Peyer's patch (tissue), 4 donors: ENCODE measurements at regions not wholly inside any gene's neighbourhood (a gene's known extent, or its start where the extent isn't known, plus 50 kb on each side); places are given as distances from the start of the nearest gene placed in this dataset.

Experiments used
- DNase-seq, 3 donors: peaks; one replicate each; pipeline ENCODE4 v3.0.0-alpha.2; 2017 to 2019
- H3K27ac ChIP-seq, 4 donors: fragments of 200-600 bp; sonication (generic); one replicate each; pipeline ENCODE4 v1.5.1; 2016 to 2019
- H3K27me3 ChIP-seq, 2 donors: fragments of 200-600 bp; sonication (generic); one replicate each; pipeline ENCODE4 v1.5.1; 2019
- H3K36me3 ChIP-seq, 3 donors: fragments of 200-600 bp; sonication (generic); one replicate each; pipeline ENCODE4 v1.5.1; 2016 to 2019
- H3K4me1 ChIP-seq, 4 donors: fragments of 200-600 bp; sonication (generic); one replicate each; pipeline ENCODE4 v1.5.1; 2016 to 2019
- H3K4me3 ChIP-seq, 4 donors: fragments of 200-600 bp; sonication (generic); 1 replicate in 3 of 4; 2 replicates in 1 of 4; pipeline ENCODE4 v1.5.1; 2016 to 2019; ENCODE audit warnings: mild to moderate bottlenecking in 1 of 4
- H3K9me3 ChIP-seq, 4 donors: fragments of 200-600 bp; sonication (generic); one replicate each; pipeline ENCODE4 v1.5.1; 2016 to 2019; ENCODE audit warnings: mild to moderate bottlenecking in 1 of 4
- POLR2A ChIP-seq, 2 donors: fragments of 450-650 bp; IDR thresholded peaks; one replicate each; pipeline ENCODE4 v1.5.1; 2017; ENCODE audit warnings: antibody characterized with exemption in 2 of 2, mild to moderate bottlenecking in 2 of 2, moderate library complexity in 2 of 2
- TF ChIP-seq, protein P1 (sequence below), 6 experiments: fragments of 450-650 bp in 4 of 6; fragments of 200-600 bp in 2 of 6; sonication (generic) in 1 of 6; IDR thresholded peaks; one replicate each; pipeline ENCODE4 v1.5.1; 2017 to 2019; ENCODE audit warnings: antibody characterized with exemption in 6 of 6, mild to moderate bottlenecking in 3 of 6, moderate library complexity in 1 of 6

DNA sequence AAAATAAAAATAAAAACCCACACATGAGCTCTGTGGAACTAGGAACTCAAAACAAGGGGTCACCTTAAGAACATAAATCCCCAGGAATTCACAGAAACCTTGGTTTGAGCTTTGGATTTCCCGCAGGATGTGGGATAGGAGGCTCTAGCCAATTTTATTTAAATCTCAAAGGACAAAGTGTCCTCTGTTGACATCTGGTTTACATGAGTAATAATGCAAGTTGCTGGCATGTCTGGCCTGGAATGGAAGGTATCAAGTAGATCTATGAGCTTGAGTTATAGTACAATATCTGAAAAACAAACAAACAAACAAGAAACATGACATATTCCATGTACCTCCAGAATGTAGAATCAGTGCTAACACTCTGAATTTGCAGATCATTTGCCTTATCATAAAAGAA is 94.2 kb upstream of the SLIT3 start:
- no peaks in the 10 kb centered on the region for H3K9me3 ChIP-seq
- no peak for DNase-seq
- H3K36me3 ChIP-seq: no peaks in the 10 kb centered on the region
- no peak overlapping the region for H3K27ac ChIP-seq
- H3K4me1 ChIP-seq: no peaks in the 10 kb centered on the region
- no peaks in the 10 kb centered on the region for H3K27me3 ChIP-seq
- TF ChIP-seq, protein P1, sequence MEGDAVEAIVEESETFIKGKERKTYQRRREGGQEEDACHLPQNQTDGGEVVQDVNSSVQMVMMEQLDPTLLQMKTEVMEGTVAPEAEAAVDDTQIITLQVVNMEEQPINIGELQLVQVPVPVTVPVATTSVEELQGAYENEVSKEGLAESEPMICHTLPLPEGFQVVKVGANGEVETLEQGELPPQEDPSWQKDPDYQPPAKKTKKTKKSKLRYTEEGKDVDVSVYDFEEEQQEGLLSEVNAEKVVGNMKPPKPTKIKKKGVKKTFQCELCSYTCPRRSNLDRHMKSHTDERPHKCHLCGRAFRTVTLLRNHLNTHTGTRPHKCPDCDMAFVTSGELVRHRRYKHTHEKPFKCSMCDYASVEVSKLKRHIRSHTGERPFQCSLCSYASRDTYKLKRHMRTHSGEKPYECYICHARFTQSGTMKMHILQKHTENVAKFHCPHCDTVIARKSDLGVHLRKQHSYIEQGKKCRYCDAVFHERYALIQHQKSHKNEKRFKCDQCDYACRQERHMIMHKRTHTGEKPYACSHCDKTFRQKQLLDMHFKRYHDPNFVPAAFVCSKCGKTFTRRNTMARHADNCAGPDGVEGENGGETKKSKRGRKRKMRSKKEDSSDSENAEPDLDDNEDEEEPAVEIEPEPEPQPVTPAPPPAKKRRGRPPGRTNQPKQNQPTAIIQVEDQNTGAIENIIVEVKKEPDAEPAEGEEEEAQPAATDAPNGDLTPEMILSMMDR (IDR thresholded peaks at IDR 0.05): no peak
- no peak overlapping the region for H3K4me3 ChIP-seq

- DNase-seq: no peak
- Histone ChIP-seq H3K9me3 (no peaks in the 10 kb centered on the region), H3K4me3 (no peak overlapping the region), H3K4me1 (no peaks in the 10 kb centered on the region), H3K36me3 (no peaks in the 10 kb centered on the region), H3K27ac (no peak overlapping the region), H3K27me3 (no peaks in the 10 kb centered on the region)
- TF ChIP-seq POLR2A (IDR thresholded peaks at IDR 0.05): no peak
- TF ChIP-seq, protein P1 (IDR thresholded peaks at IDR 0.05): no peak
Measured at GRCh38 chr5:169394371-169394770, 93.4 kb upstream of the SLIT3 start.

DNA sequence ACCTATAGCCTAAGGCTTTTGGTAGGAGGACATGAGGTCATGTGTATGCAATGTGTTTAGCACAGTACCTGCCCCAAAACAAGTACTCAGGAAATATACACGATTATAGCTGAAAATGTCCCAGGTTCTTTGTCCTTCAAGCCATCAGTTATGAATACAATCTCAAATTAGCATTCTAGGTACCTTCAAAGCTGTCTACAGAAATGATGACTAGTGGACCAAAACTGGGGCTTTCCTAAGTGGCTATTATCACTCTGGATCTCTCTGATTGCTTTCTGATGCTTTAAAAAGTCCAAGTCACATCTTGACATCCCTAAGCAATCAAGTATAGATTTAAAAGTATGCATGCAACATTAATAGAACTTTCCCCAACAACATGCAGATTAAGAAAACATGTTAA is 93.0 kb upstream of the SLIT3 start:
- H3K4me3 ChIP-seq: no peak overlapping the region
- H3K36me3 ChIP-seq: no peaks in the 10 kb centered on the region
- no peak overlapping the region for H3K27ac ChIP-seq
- TF ChIP-seq, protein P1 (IDR thresholded peaks at IDR 0.05): no peak
- TF ChIP-seq POLR2A (IDR thresholded peaks at IDR 0.05): no peak
- no peaks in the 10 kb centered on the region for H3K9me3 ChIP-seq
- no peak for DNase-seq
- no peaks in the 10 kb centered on the region for H3K27me3 ChIP-seq
- H3K4me1 ChIP-seq: no peaks in the 10 kb centered on the region

- no peak overlapping the region for H3K27ac ChIP-seq
- no peak for TF ChIP-seq POLR2A (IDR thresholded peaks at IDR 0.05)
- TF ChIP-seq, protein P1 (IDR thresholded peaks at IDR 0.05): no peak
- no peaks in the 10 kb centered on the region for H3K27me3 ChIP-seq
- no peaks in the 10 kb centered on the region for H3K36me3 ChIP-seq
- no peak overlapping the region for H3K4me3 ChIP-seq
- DNase-seq: no peak
- H3K9me3 ChIP-seq: no peaks in the 10 kb centered on the region
- no peaks in the 10 kb centered on the region for H3K4me1 ChIP-seq
Measured at GRCh38 chr5:169390265-169390664, 89.3 kb upstream of the SLIT3 start.

- Histone ChIP-seq H3K4me3 (no peak overlapping the region), H3K36me3 (no peaks in the 10 kb centered on the region), H3K4me1 (no peaks in the 10 kb centered on the region), H3K9me3 (no peaks in the 10 kb centered on the region), H3K27me3 (no peaks in the 10 kb centered on the region), H3K27ac (no peak overlapping the region)
- TF ChIP-seq, protein P1 (IDR thresholded peaks at IDR 0.05): no peak
- no peak for TF ChIP-seq POLR2A (IDR thresholded peaks at IDR 0.05)
- no peak for DNase-seq
Measured at GRCh38 chr5:169389318-169389717, 88.4 kb upstream of the SLIT3 start.

GRCh38 chr5:169385636-169386035 is 84.7 kb upstream of the SLIT3 start:
- H3K9me3 ChIP-seq: no peaks in the 10 kb centered on the region
- no peak overlapping the region for H3K4me3 ChIP-seq
- H3K27me3 ChIP-seq: no peaks in the 10 kb centered on the region
- no peak overlapping the region for H3K27ac ChIP-seq
- H3K36me3 ChIP-seq: no peaks in the 10 kb centered on the region
- no peaks in the 10 kb centered on the region for H3K4me1 ChIP-seq
- no peak for DNase-seq
- TF ChIP-seq, protein P1 (IDR thresholded peaks at IDR 0.05): no peak
- TF ChIP-seq POLR2A (IDR thresholded peaks at IDR 0.05): no peak
